ENCODE measurements at regions not wholly inside any gene's neighbourhood (a gene's known extent, or its start where the extent isn't known, plus 50 kb on each side); places are given as distances from the start of the nearest gene placed in this dataset.

DNA sequence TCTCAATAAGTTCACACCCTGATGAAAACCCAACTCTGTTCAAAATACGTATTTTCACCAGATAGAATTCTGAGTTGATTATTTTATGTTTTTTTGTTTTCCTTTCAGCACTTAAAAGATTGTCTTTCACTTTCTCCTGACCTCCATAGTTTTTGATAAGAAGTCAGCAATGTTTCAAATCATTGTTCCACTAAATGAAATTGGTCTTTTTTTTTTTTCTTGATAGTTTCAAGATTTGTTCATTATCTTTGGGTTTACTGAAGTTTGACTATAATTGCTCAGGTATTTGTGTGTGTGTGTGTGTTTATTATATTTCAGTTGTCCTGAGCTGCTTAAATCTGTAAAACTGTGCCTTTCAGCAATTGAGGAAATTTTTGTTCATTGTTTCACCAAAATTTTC is 498.7 kb downstream of the TLE1 start:
- no peaks in the 10 kb centered on the region for H3K23me2 ChIP-seq (ENCODE audit: low read depth, low read length)
- H2BK5ac ChIP-seq (ENCODE audit: low read depth, low read length): no peak overlapping the region
- FAIRE-seq (no peak), DNase-seq (ENCODE audit: low read depth in 1 of 2, low spot score in 2 of 2) (no peak)
- H3K23ac ChIP-seq (ENCODE audit: insufficient read length): no peak overlapping the region
- no peak overlapping the region for H3K4ac ChIP-seq (replicated peaks; ENCODE audit: insufficient read length, low read depth, low read length)
- H4K8ac ChIP-seq (ENCODE audit: extremely low read depth, insufficient read depth, low read length): no peak overlapping the region
- H3K4me3 ChIP-seq (ENCODE audit: extremely low read depth in 1 of 4, insufficient read depth in 2 of 4, low read depth in 3 of 4, low read length in 4 of 4): no peak overlapping the region
- no peak overlapping the region for H3K27ac ChIP-seq (ENCODE audit: low read depth, low read length)
- no peak overlapping the region for H4K91ac ChIP-seq (replicated peaks; ENCODE audit: insufficient read length, low read length)
- no peak overlapping the region for H3K4me2 ChIP-seq (ENCODE audit: insufficient read depth in 1 of 2, low read depth in 2 of 2, low read length in 2 of 2)
- no peak overlapping the region for H2BK15ac ChIP-seq (ENCODE audit: low read length)
- no peak overlapping the region for H2BK12ac ChIP-seq (ENCODE audit: low read depth, low read length)
- H3K4me1 ChIP-seq (replicated peaks in 1 of 4; ENCODE audit: control insufficient read depth in 3 of 4, insufficient read depth in 4 of 4, low read length in 3 of 4): no peaks in the 10 kb centered on the region
- H4K5ac ChIP-seq (ENCODE audit: insufficient read length, low read depth, low read length): no peak overlapping the region
- TF ChIP-seq BCL11A (IDR thresholded peaks at IDR 0.05; ENCODE audit: low read depth in 2 of 2, low read length in 2 of 2): no peak
- no peak for TF ChIP-seq CHD2 (IDR thresholded peaks at IDR 0.05; ENCODE audit: low read length)
- no peak for TF ChIP-seq RAD21 (IDR thresholded peaks at IDR 0.05 in 1 of 2, conservative IDR thresholded peaks at IDR 0.05 in 1 of 2; ENCODE audit: low read depth in 2 of 2, low read length in 2 of 2)
- H2BK20ac ChIP-seq (ENCODE audit: low read length): no peak overlapping the region
- no peak overlapping the region for H2AK5ac ChIP-seq (ENCODE audit: low read depth, low read length)
- no peak overlapping the region for H3K18ac ChIP-seq (ENCODE audit: extremely low read depth, low read length)
- H2BK120ac ChIP-seq (replicated peaks; ENCODE audit: low read depth, low read length): no peak overlapping the region
- H2AFZ ChIP-seq (ENCODE audit: low read length): no peak overlapping the region
- POLR2A ChIA-PET (ENCODE audit: partially characterized antibody): no interaction called here
- H3K36me3 ChIP-seq (ENCODE audit: control insufficient read depth in 2 of 4, insufficient read depth in 4 of 4, low read length in 3 of 4): no peaks in the 10 kb centered on the region
- no peaks in the 10 kb centered on the region for H4K20me1 ChIP-seq (replicated peaks in 1 of 2; ENCODE audit: control insufficient read depth in 1 of 2, insufficient read depth in 2 of 2, low read length in 2 of 2)
- no peaks in the 10 kb centered on the region for H3K9me3 ChIP-seq (ENCODE audit: insufficient read depth in 2 of 2, low read depth in 1 of 2, low read length in 1 of 2)
- no peaks in the 10 kb centered on the region for H3K79me2 ChIP-seq (ENCODE audit: control insufficient read depth in 1 of 2, insufficient read depth in 2 of 2, low read length in 2 of 2)
- no peak overlapping the region for H3K56ac ChIP-seq (replicated peaks; ENCODE audit: insufficient read length, low read depth, low read length)
- CTCF ChIA-PET (ENCODE audit: partially characterized antibody): no interaction called here
- no peaks in the 10 kb centered on the region for H3K27me3 ChIP-seq (replicated peaks in 1 of 4; ENCODE audit: control insufficient read depth in 3 of 4, extremely low read depth in 1 of 4, insufficient read depth in 3 of 4, low read length in 3 of 4)
- H3K79me1 ChIP-seq (ENCODE audit: low read depth, low read length): no peaks in the 10 kb centered on the region
- H3K9ac ChIP-seq (replicated peaks in 1 of 4; ENCODE audit: extremely low read depth in 1 of 4, low read depth in 3 of 4, low read length in 3 of 4): no peak overlapping the region
- no peak overlapping the region for H3K14ac ChIP-seq (ENCODE audit: insufficient read length)
- WGBS, 2 experiments (ENCODE audit: extremely low coverage in 1 of 2, insufficient coverage in 1 of 2, insufficient read length in 1 of 2, insufficient replicate concordance in 2 of 2, low coverage in 1 of 2, low lambda C conversion rate in 2 of 2, missing lambda C conversion rate in 1 of 2): 96% methylated on average over 1 of the region's 1 CpG; no CpG with 5 or more reads in 1 of the 2 experiments
